22Rv1 (cell line): ENCODE measurements at regions not wholly inside any gene's neighbourhood (a gene's known extent, or its start where the extent isn't known, plus 50 kb on each side); places are given as distances from the start of the nearest gene placed in this dataset.

Source experiments
- ZFX ChIP-seq: fragments of 450-650 bp; IDR thresholded peaks from 2 replicates; pipeline ENCODE4 v1.6.1; 2017; ENCODE audit warnings: antibody characterized with exemption, borderline replicate concordance
- TF ChIP-seq, protein P1 (sequence below): fragments of 450-650 bp; IDR thresholded peaks from 2 replicates; pipeline ENCODE4 v1.5.1; 2017; ENCODE audit warnings: mild to moderate bottlenecking

GRCh38 chr1:204775546-204775945 lies 90.0 kb upstream of the LRRN2 start:
- TF ChIP-seq, protein P1, sequence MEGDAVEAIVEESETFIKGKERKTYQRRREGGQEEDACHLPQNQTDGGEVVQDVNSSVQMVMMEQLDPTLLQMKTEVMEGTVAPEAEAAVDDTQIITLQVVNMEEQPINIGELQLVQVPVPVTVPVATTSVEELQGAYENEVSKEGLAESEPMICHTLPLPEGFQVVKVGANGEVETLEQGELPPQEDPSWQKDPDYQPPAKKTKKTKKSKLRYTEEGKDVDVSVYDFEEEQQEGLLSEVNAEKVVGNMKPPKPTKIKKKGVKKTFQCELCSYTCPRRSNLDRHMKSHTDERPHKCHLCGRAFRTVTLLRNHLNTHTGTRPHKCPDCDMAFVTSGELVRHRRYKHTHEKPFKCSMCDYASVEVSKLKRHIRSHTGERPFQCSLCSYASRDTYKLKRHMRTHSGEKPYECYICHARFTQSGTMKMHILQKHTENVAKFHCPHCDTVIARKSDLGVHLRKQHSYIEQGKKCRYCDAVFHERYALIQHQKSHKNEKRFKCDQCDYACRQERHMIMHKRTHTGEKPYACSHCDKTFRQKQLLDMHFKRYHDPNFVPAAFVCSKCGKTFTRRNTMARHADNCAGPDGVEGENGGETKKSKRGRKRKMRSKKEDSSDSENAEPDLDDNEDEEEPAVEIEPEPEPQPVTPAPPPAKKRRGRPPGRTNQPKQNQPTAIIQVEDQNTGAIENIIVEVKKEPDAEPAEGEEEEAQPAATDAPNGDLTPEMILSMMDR = no peak
- no peak for TF ChIP-seq ZFX
